Activated CD4-positive, alpha-beta T cell treated with anti-CD3 and anti-CD28 coated beads, Interleukin-2, amount 50 U/mL, for 4 hours (primary cell): ENCODE measurements at regions not wholly inside any gene's neighbourhood (a gene's known extent, or its start where the extent isn't known, plus 50 kb on each side); places are given as distances from the start of the nearest gene placed in this dataset.
"Not testable (repeated sequence)": the region's sequence is repeated elsewhere in the genome, so short reads cannot be mapped to it uniquely, and the experiment has no call there.

ENCODE experiments used
- DNase-seq, 2 experiments: peaks; one replicate each; pipeline ENCODE4 v3.0.0-alpha.2; 2020

DNA sequence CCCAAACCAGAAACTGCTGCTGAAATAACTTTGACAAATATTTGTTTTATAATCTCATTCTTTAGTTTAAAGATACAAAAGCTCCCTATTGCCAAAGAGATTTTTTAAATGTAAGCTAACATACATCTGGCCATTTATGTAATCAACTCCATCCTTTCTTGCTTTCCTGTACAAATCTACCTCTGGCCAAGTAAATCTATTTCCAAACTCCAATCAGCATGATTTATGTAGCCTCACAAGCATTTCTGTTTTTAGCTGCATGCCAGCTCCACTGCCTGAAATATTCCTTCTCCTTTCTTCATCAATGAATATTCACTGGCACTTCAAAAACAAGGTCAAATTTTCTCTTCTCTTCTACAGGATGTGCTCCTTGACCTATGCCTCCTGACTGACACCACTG is 80.0 kb downstream of the SHOX2 start:
- DNase-seq, result no peak

DNA sequence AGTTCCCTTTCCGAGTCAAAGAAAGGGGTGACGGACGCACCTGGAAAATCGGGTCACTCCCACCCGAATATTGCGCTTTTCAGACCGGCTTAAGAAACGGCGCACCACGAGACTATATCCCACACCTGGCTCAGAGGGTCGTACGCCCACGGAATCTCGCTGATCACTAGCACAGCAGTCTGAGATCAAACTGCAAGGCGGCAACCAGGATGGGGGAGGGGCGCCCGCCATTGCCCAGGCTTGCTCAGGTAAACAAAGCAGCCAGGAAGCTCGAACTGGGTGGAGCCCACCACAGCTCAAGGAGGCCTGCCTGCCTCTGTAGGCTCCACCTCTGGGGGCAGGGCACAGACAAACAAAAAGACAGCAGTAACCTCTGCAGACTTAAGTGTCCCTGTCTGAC is 86.3 kb downstream of the SHOX2 start:
- not testable (repeated sequence) for DNase-seq

DNA sequence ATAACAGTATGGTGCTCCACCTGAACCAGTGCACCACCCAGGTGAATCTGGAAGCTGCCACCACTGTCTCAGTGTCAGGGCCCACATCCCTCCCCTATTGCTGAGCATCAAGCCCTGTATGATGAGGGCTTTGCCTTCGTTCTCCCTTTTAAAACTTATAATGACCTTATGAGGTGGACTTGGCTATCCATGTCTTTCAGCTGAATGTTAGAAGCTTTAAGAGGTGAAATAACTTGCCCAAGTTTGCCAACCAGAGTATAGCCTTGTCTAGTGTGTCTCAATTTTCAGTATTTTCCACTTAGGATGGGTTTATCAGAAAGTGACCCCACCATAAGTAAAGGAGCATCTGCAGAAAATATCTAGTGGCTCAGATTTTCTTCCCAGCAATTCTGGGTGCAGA is 87.8 kb downstream of the SHOX2 start:
- DNase-seq, result no peak

DNA sequence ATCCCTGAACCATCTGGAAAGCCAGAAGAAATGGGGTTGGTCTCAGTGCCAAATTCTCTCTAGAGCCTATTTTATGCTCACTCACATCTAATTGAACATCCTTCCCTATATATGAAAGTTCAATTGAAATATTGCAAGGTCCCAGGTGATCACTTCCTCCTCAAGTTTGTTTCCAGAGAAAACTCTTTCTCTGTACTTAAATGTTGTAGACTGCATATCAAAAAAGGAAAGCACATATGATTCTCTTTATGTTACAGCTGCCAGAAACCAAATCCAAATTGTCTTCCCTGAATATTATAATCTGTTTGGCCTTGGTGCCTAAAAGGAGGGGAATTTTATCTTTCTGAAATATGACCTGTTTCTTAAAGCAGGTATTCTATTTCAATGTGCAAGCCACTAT is 93.3 kb downstream of the SHOX2 start:
- no peak for DNase-seq

DNA sequence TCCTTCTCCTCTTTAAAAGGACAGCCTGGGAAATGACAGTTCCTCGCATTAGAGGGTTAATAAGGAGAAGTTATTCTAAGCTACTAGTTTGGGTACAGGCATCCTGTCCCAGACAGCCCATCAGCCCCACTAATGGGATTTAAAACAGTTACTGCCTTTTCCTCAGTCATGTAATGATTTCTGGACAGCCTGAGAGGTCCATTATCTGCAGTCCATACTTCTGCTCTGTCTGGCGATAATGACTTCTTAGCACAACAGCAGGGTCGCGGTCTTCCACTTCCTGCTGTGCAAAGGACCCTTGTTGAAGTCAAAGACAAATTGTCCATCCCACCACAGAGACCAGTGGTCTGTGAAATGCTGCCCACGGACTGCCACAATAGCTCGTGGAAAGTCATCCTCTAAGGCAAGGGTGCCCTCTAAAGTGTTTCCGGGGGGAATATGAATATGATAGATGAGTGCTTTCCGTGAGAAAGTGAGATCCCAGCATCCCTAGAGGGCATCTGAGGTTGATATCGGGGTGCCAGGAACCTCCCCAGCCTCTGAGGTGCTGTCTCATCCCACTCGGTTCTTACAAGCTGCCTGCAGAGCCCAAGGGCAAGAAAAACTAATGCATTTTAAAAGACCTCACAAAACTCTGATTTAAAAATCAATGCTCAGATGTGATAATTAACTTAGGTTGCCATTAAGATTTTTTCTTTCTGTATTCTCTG is 100.7 kb downstream of the SHOX2 start:
- DNase-seq, result no peak

DNA sequence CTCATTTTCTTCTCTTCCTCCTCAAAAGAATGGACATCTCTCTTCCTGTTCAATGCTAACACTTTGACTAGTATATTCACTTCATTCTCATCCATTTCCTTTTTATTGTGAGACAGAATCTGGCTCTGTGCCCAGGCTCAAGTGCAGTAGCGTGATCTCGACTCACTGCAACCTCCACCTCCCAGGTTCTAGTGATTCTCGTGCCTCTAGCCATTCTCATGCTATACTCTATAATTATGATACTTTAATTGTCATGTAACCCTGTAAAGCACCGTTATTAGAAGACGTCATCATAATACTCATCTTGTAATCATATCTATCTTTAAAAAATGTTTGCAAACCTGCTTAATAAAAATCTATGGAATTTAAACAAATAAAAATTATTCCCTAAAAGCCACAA is 107.0 kb downstream of the SHOX2 start:
- no peak for DNase-seq

DNA sequence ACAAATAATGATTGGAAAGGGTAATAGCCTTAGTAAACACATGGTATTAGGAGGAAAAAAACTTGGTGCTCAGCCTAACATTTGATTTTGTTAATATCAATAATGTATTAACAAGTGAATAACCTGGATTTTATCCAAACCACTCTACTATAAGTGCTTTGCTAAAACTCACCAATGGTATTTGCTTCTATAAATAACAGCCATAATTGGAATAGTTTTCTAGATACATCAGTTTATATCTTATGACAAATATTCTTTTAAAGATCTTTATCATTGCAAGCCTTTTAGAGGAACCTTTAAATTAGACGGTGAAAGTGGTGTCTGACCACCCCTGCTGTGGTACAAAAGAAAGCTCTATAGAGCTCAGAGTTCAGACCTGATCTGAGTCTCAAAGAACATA is 123.9 kb downstream of the SHOX2 start:
- DNase-seq, result no peak

DNA sequence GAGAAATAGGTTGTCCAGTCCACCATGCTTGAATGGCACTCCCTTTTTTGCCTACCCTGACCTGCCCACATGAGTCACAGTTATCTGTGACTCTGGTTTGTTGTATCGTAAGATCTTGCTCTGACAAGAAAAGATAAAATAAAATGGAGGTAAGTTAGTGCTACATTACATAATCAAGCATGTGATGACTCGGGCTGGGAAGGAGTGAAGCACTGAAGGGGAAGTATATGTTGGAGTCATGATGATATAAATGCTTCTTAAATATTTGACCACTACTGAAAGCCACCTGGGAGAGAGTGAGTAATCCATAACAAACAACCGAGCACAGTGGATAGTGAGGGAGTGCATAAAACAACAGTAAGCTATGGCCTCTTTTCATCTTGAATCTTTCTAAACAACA is 124.4 kb downstream of the SHOX2 start:
- no peak for DNase-seq

DNA sequence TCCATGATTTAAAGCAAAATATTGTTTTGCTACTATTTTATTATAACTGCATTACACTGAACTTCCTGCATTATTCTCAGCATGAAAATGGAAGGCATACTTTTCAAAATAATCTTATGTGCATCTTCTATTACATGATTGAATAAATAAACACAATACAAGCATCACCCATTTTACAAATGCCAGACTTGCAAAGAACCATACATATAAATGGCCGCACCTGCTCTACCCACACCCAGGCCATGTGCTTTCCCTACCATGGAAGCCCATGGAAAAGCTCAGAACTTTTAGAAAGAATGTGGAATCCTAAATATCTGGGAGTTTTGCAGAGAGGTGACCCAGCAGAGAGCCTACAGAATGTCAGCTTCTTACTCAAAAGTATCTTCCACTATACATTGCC is 127.2 kb downstream of the SHOX2 start:
- no peak for DNase-seq

DNA sequence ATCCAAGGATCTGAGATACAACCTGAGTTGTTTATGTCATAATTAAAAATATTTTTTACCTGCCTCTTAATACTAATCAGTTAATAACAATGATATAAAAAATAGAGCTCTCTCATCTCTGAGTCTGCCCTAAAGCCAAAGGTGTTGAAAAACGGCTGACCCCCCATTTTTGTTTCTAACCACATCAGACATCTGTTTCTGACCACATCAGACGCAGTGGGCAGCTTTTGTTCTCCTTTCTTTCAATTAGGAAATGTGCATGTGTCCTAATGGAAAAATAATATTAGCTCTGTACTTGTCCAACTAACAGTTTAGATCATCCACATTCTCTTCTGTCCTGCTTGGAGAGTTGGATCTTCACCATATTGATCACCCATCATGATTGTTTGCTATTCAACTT is 144.6 kb downstream of the SHOX2 start:
- DNase-seq, result no peak

DNA sequence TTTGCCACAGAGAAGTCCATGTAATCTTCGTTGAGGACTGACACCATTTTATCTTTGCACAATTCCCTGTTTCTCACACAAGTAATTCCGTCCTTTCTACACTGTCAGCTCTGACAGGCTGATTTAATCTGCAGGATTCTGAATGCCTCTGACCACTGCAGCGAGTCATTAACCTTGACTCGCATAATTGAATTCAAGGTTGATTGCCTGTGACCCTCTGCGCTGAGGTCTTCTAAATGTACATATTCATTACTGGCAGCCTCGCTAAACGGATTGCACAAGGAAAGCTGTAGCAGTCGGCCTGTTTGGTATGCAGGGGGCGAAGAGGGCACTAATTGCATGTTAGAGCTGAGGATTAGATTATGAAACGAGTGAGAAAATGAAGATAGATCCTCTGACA is 147.8 kb downstream of the SHOX2 start:
- DNase-seq, result no peak

DNA sequence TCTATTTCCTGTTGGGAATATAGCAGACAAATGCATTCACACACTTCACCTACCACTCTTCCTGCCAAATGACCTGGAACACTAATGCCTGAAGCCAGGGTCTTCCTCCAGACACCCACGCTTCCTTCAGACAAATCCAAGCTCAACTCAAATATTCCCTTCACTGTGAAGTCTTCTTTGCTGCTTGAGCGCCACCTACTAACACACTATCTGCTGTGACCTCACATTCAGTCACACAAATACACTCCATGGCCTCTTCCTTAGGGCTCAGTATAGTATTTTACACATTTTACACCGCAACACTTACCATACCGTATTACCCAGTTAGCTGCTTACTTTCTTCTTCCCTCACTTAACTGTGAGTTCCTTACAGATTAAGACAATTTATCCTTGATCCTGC is 149.4 kb downstream of the SHOX2 start:
- no peak for DNase-seq

DNA sequence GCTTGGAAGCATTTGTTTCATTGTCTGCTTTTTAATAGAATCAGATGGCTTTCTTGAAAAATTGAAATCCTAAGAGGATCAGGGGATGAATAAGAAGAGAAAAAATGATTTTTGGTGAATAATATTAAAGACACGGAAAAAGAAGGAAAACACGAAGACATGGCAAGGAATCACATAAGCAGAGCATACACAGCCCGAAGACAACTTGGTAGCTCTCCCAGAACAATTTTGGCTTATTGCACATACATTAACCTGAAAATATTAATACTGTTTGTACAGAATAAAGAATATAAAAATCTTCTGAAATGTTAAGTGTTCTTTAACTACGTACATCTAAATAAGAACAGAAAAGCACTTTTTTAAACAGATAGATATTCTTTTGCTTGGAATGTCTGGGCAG is 150.0 kb downstream of the SHOX2 start:
- no peak for DNase-seq

DNA sequence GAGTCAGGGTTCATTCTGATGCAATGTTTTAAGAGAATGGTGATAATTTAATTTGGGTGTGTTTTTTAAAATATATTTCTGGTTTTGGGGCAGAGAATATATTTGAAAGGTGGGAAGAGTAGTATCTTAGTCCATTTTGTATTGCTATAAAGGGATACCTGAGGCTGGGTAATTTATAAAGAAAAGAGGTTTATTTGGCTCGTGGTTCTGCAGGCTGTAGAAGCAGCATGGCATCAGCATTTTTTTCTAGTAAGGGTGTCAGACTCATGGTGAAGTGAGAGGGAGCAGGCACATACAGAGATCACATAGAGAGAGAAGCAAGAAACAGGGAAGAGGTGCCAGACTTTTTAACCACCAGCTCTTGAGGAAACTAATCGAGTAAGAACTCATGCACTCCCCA is 152.7 kb downstream of the SHOX2 start:
- DNase-seq, result no peak

DNA sequence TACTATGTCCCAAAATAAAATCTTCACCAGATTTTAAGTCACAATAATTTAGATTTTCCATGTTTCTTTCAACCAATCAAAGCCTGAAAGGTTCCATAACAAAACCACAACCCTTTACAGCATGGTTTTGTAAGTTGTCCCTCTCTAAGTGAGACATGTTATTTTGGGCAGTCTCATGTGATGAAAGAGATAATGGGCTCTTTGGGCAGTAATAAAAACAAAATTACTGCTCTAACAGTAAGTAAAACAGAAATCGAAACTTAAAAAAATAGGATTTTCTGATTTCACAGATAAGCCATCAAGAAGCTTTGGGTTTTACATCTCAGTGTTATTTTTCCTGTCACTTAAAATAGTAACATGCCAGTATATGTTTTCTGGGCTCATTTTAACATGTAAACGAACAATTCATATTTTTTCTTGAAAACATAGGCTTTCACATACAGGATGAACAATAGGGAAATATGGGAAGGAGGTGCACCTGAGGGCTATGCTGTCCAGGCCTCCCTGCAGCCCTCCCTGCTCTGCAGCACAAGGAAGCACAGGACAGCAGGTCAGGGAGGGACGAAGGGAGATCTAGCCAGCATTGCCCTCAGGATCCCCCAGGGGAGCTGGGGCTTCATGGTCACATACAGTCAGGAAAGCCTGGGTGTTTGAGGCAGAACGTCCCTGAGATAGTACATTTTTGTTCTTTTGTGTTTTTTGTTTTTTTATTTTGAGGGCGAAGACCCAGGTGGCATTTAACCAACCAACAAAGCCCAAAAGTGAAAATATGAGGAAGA is 157.4 kb downstream of the SHOX2 start:
- no peak for DNase-seq

DNA sequence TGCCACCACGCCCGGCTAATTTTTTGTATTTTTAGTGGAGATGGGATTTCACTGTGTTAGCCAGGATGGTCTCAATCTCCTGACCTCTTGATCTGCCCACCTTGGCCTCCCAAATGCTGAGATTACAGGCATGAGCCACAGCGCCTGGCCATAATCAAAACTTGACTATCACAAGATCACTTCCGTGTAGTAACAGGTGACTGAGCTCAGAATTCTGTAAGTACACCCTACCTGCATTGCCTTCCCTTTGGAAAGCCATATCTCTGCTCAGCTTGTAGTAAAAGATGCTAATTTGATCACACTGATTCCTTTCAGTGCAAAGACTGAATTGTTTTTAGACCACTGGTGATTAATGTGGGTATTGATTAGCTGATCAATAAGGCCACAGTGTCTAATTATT is 167.1 kb downstream of the SHOX2 start:
- DNase-seq, result no peak

DNA sequence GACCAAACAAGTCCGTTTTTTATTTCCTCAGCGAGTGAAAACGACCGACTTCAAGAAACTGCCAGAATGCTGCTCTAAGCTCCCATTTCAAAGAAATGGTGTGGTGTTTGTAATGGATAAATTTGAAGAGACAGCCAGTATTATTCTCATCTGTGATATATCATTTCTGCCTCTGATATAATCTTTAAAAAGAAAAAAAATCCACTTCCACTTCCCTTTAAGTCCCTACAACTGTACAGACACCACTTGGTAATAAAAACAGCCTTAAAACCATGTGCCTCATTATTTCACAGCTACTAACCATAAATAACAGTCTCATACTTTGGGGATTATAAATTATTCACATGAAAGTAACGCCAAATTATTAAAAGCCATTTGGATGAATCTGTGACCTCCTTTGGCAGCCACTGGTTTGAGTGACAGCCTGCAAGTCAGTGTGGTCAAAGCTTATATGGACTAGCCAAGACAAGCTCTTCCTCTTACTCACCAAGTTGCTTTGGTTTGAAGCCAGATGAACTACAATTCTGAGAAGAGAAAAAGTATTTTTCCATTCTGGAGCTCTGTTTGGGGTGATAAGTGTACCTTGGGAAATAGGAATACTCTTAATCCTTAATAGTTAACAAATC is 168.0 kb downstream of the SHOX2 start:
- no peak for DNase-seq

DNA sequence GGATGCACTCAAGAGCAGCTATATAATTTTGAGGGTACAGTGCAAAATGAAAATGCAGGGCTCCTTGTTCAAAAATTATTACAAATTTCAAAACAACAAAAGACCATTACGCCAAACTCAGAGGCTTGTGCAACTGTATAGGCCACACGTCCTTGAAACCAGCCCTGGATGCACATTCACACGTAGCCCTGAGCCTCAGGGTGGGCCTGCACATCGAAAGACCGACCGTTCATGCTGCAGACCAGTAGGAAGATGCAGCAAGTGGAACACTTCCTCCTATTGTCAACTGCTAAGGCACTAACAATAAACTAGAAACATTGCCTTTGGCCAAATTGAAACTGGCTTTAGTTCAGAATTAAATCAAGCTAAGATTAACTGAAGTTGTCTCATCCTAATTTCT is 174.7 kb downstream of the SHOX2 start:
- no peak for DNase-seq

DNA sequence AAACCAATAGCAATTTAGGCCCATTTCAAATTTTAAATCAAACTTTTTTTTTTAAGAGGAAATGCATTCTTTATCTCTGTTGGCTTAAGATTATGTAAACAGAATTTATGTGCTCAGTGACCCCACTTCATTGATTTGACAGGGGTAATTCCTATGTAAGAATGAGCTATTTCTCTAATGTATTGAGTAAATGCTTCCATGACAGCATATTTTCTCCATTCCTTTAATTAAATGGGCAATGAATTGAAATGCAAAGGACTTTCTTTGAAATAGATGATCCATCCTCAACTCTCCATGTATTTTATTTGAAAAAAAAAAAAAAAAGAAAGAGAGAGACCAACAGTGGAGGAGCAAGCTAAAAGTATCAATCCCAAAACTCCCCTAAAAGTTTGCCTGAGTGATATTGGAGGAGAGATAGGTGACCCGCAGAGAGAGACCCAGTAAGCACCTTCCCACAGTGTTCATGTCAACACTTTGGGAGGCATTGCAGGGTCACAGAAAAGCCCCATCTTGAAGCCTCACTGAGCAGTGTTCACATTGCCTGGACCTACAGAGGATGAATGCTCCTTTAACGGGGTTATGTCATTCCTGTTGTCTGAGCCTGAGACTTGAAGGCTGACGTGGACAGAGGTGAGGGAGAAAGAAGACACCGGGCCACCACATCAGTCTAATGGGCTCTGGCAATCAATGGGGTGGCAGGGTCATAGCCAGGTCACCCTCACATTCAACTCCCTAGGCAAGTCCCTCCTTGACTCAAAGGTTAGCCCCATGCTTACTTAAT is 176.0 kb downstream of the SHOX2 start:
- DNase-seq, result no peak

DNA sequence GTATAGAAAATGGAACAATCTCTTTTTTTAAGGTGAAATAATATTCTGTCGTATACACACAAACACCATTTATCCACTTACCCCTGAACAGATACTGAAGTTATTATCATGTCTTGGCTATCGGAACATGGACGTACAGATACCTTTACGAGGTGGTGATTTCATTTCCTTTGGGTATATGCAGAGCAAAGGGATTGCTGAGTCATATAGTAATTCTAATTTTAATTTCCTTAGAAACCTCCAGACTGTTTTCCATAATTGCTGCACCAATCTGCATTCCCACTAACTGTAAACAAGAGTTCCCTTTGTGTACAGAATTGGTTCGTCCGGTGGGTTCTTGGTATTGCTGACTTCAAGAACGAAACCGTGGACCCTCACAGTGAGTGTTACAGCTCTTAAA is 179.4 kb downstream of the SHOX2 start:
- no peak for DNase-seq

DNA sequence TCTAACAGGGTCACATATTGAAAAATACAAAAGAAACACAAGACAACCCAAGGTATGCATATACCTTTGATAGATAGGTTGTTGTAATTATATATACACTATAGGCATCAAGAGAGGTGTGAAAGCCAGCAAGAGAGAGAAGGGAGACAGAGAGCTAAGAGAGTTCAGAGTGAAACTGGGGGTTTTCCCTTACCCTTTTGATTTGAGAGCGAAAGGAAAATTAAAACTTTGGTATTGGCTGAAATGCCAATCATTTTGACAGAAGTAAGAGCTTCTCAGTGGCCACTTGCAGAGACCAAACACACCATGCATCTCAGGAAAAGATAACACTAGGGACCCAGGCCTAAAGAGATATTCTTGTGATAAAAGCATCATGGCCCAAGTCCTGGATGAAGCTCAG is 183.6 kb downstream of the SHOX2 start:
- DNase-seq, result no peak

DNA sequence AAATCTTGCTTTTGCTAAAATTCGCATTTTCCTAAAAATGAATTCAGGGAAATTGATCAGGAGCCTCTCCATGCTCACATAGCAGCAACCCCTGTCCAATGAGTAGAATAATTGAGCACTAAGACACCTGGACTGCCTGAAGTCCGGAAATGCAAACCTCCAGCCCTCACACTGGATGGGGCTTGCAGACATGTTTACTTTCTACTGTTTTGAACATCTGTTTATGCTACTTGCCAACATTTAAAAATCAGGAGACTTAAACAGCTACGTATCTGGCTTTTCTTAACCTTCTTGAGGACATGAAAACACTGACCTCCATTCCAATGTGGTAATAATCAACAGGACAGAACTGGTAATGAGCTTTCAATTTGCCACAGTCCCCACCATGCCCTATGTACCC is 184.4 kb downstream of the SHOX2 start:
- no peak for DNase-seq
